H1 (cell line): ENCODE measurements at regions not wholly inside any gene's neighbourhood (a gene's known extent, or its start where the extent isn't known, plus 50 kb on each side); places are given as distances from the start of the nearest gene placed in this dataset.

ENCODE experiments used
- CHD7 ChIP-seq: fragments of 300-600 bp; sonication (generic); IDR thresholded peaks from 2 replicates; pipeline ENCODE4 v1.7.1; 2012; ENCODE audit warnings: low read length, moderate library complexity, mild to moderate bottlenecking, inconsistent platforms; ENCODE audit not compliant: insufficient replicate concordance
- JUND ChIP-seq: IDR thresholded peaks from 2 replicates; pipeline ENCODE4 v1.6.1; 2011; ENCODE audit warnings: mild to moderate bottlenecking, improper control_type of control experiment, low read length
- KDM1A ChIP-seq: fragments of 200-600, 300-600 bp; sonication (generic); IDR thresholded peaks from 2 replicates; pipeline ENCODE4 v1.7.1; 2016; ENCODE audit warnings: mild to moderate bottlenecking, low read length, borderline replicate concordance
- SAP30 ChIP-seq: fragments of 300-600 bp; sonication (generic); IDR thresholded peaks from 2 replicates; pipeline ENCODE4 v1.7.1; 2012; ENCODE audit warnings: low read length, moderate library complexity, mild to moderate bottlenecking, inconsistent platforms; ENCODE audit not compliant: insufficient read depth, insufficient replicate concordance
- TAF1 ChIP-seq: IDR thresholded peaks from 2 replicates; pipeline ENCODE4 v1.6.1; 2011; ENCODE audit warnings: mild to moderate bottlenecking, low read depth, low read length
- TCF12 ChIP-seq: IDR thresholded peaks from 2 replicates; pipeline ENCODE4 v1.6.1; 2011; ENCODE audit warnings: low read depth, mild to moderate bottlenecking, low read length

DNA sequence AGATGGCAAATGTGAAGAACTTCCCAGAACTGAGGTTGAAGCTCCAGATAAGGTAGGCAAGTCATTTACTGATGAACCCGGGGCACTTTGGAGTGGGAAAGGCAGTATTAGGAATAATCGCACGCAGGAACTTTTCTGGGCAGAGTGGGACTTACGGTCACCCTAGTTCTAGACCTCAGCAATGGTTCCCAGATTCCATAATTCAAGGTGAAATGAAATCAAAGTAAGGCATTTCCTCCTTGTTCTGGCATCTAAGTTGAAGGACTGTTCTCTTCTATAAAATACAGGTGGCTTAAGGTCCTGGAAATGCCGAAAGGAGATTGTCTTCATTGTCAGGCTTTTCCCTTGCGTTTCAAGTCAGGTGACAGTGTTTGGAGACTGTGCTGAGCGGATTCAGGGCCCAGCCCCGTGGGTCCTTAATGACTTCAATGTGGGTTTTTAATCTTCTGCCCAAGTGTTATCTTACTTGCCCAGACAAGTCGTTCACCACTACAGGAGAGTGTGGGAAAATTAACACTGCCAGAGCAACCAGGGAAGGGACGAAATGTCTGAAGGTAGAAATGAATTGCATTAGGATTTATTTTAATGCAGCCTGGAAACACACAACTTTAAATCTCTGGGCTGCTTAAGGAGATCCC lies 52.1 kb upstream of the STOX2 start (continued):
- TF ChIP-seq CHD7 (no peak), TCF12 (no peak), KDM1A (no peak), JUND (no peak), SAP30 (no peak), TAF1 (no peak)
